Naive thymus-derived CD8-positive, alpha-beta T cell (primary cell): ENCODE measurements at regions not wholly inside any gene's neighbourhood (a gene's known extent, or its start where the extent isn't known, plus 50 kb on each side); places are given as distances from the start of the nearest gene placed in this dataset.

Experiments used
- ATAC-seq, 2 donors: fragments of 150-1000 bp; cut with Tn5 transposase in 1 of 2; sonication (Bioruptor Pico), chemical (Tn5 transposase) in 1 of 2; 1 replicate in 1 of 2; 2 replicates in 1 of 2; pipeline ENCODE4 v1.10.0; 2021; ENCODE audit warnings: mild to moderate bottlenecking in 2 of 2, moderate library complexity in 2 of 2
- POLR2A ChIA-PET: fragments of 350-600 bp; sonication (Branson Sonifier 250); formaldehyde crosslinking; loops from one replicate; lab custom pipeline; 2021; ENCODE audit warnings: antibody characterized with exemption; lab: Charles Lee
- DNase-seq, 10 donors: peaks; one replicate each; pipeline versions ENCODE4 v3.0.0 to v3.0.0-alpha.2; 2020 to 2022
- H3K27ac Mint-ChIP-seq, 10 donors: one replicate each; pipeline ENCODE4 v1.8.0; 2020 to 2022; ENCODE audit warnings: mild to moderate bottlenecking in 10 of 10, mixed read lengths in 10 of 10, moderate library complexity in 4 of 10, inconsistent platforms in 1 of 10
- H3K27me3 Mint-ChIP-seq, 5 donors: one replicate each; pipeline ENCODE4 v1.8.0; 2021 to 2022; ENCODE audit warnings: mixed read lengths in 5 of 5
- H3K36me3 Mint-ChIP-seq, 3 donors: one replicate each; pipeline ENCODE4 v1.8.0; 2020 to 2022; ENCODE audit warnings: mixed read lengths in 3 of 3, mild to moderate bottlenecking in 2 of 3, inconsistent platforms in 1 of 3
- H3K4me1 Mint-ChIP-seq, 4 donors: one replicate each; pipeline ENCODE4 v1.8.0; 2021 to 2022; ENCODE audit warnings: mixed read lengths in 4 of 4
- H3K4me3 Mint-ChIP-seq, 10 donors: one replicate each; pipeline ENCODE4 v1.8.0; 2020 to 2022; ENCODE audit warnings: mild to moderate bottlenecking in 10 of 10, mixed read lengths in 10 of 10, moderate library complexity in 6 of 10, inconsistent platforms in 1 of 10
- H3K9me3 Mint-ChIP-seq, 9 donors: one replicate each; pipeline ENCODE4 v1.8.0; 2020 to 2022; ENCODE audit warnings: mixed read lengths in 9 of 9, mild to moderate bottlenecking in 3 of 9, inconsistent platforms in 1 of 9, moderate library complexity in 1 of 9

GRCh38 chr6:40252531-40253258, 318.4 kb upstream of the MOCS1 start:
- POLR2A ChIA-PET = no interaction called here
- Mint-ChIP-seq H3K4me1 (peaks cover 0 to 2% (median 0%) of the 10 kb centered on the region in 4 donors), H3K9me3 (no peaks in the 10 kb centered on the region), H3K27me3 (peaks cover 1 to 52% (median 14%) of the 10 kb centered on the region in 5 donors), H3K27ac (no peak overlapping the region), H3K4me3 (no peak overlapping the region), H3K36me3 (no peaks in the 10 kb centered on the region)
- DNase-seq = no peak
- ATAC-seq = no peak

- Mint-ChIP-seq H3K27me3 (peaks cover 2 to 46% (median 17%) of the 10 kb centered on the region in 5 donors), H3K9me3 (no peaks in the 10 kb centered on the region), H3K27ac (no peak overlapping the region), H3K4me1 (peaks cover 0 to 3% (median 0%) of the 10 kb centered on the region in 4 donors), H3K4me3 (no peak overlapping the region), H3K36me3 (no peaks in the 10 kb centered on the region)
- DNase-seq (no peak), ATAC-seq (no peak)
- POLR2A ChIA-PET = no interaction called here
Measured at GRCh38 chr6:40251637-40252300, 317.5 kb upstream of the MOCS1 start.

GRCh38 chr6:40249935-40250334, 315.7 kb upstream of the MOCS1 start:
- Mint-ChIP-seq H3K9me3 (no peaks in the 10 kb centered on the region), H3K4me3 (no peak overlapping the region), H3K36me3 (no peaks in the 10 kb centered on the region), H3K27ac (no peak overlapping the region), H3K27me3 (peaks cover 3 to 38% (median 13%) of the 10 kb centered on the region in 5 donors), H3K4me1 (peaks cover 0 to 3% (median 0%) of the 10 kb centered on the region in 4 donors)
- no peak for DNase-seq
- POLR2A ChIA-PET = no interaction called here
- ATAC-seq = no peak

- POLR2A ChIA-PET = no interaction called here
- H3K27ac Mint-ChIP-seq = no peak overlapping the region
Measured at GRCh38 chr6:40247516-40248115, 313.4 kb upstream of the MOCS1 start.

GRCh38 chr6:40244699-40245098, 310.4 kb upstream of the MOCS1 start:
- peaks cover 0 to 13% (median 0%) of the 10 kb centered on the region in 3 donors for H3K36me3 Mint-ChIP-seq
- H3K27ac Mint-ChIP-seq = no peak overlapping the region
- H3K9me3 Mint-ChIP-seq = peaks cover 0 to 20% (median 4%) of the 10 kb centered on the region in 9 donors
- DNase-seq (no peak), ATAC-seq (no peak)
- no peak overlapping the region for H3K4me3 Mint-ChIP-seq
- POLR2A ChIA-PET = no interaction called here
- H3K27me3 Mint-ChIP-seq = peaks cover 4 to 25% (median 15%) of the 10 kb centered on the region in 5 donors
- peaks cover 0 to 3% (median 0%) of the 10 kb centered on the region in 4 donors for H3K4me1 Mint-ChIP-seq

More at GRCh38 chr6:40247516-40248115, 313.4 kb upstream of the MOCS1 start:
- peaks cover 0 to 10% (median 0%) of the 10 kb centered on the region in 9 donors for H3K9me3 Mint-ChIP-seq
- no peak overlapping the region for H3K4me3 Mint-ChIP-seq
- peaks cover 0 to 9% (median 0%) of the 10 kb centered on the region in 3 donors for H3K36me3 Mint-ChIP-seq
- no peak for DNase-seq
- peaks cover 0 to 3% (median 0%) of the 10 kb centered on the region in 4 donors for H3K4me1 Mint-ChIP-seq
- peaks cover 3 to 39% (median 13%) of the 10 kb centered on the region in 5 donors for H3K27me3 Mint-ChIP-seq
- no peak for ATAC-seq

- Mint-ChIP-seq H3K27ac (no peak overlapping the region), H3K9me3 (peaks cover 4 to 18% (median 7%) of the 10 kb centered on the region in 9 donors), H3K4me3 (no peak overlapping the region), H3K27me3 (peaks cover 3 to 23% (median 18%) of the 10 kb centered on the region in 5 donors), H3K4me1 (no peaks in the 10 kb centered on the region), H3K36me3 (peaks cover 0 to 9% (median 0%) of the 10 kb centered on the region in 3 donors)
- DNase-seq (no peak), ATAC-seq (no peak)
- POLR2A ChIA-PET = no interaction called here
Measured at GRCh38 chr6:40232698-40233097, 298.4 kb upstream of the MOCS1 start.

- peaks cover 4 to 27% (median 8%) of the 10 kb centered on the region in 5 donors for H3K27me3 Mint-ChIP-seq
- H3K4me3 Mint-ChIP-seq = no peak overlapping the region
- H3K9me3 Mint-ChIP-seq = peaks cover 0 to 19% (median 5%) of the 10 kb centered on the region in 9 donors
- DNase-seq (no peak), ATAC-seq (no peak)
- peaks cover 0 to 7% (median 0%) of the 10 kb centered on the region in 3 donors for H3K36me3 Mint-ChIP-seq
- POLR2A ChIA-PET = no interaction called here
- H3K4me1 Mint-ChIP-seq = no peaks in the 10 kb centered on the region
- no peak overlapping the region for H3K27ac Mint-ChIP-seq
Measured at GRCh38 chr6:40227735-40228134, 293.5 kb upstream of the MOCS1 start.

GRCh38 chr6:40222354-40222753, 288.1 kb upstream of the MOCS1 start:
- H3K27ac Mint-ChIP-seq = no peak overlapping the region
- DNase-seq (no peak), ATAC-seq (no peak)
- peaks cover 2 to 38% (median 5%) of the 10 kb centered on the region in 5 donors for H3K27me3 Mint-ChIP-seq
- no peak overlapping the region for H3K4me3 Mint-ChIP-seq
- peaks cover 0 to 19% (median 5%) of the 10 kb centered on the region in 9 donors for H3K9me3 Mint-ChIP-seq
- peaks cover 0 to 7% (median 0%) of the 10 kb centered on the region in 3 donors for H3K36me3 Mint-ChIP-seq
- no peaks in the 10 kb centered on the region for H3K4me1 Mint-ChIP-seq
- POLR2A ChIA-PET = no interaction called here

GRCh38 chr6:40219799-40220198, 285.5 kb upstream of the MOCS1 start:
- POLR2A ChIA-PET = no interaction called here
- ATAC-seq (no peak), DNase-seq (no peak)
- Mint-ChIP-seq H3K4me1 (no peaks in the 10 kb centered on the region), H3K36me3 (peaks cover 0 to 7% (median 0%) of the 10 kb centered on the region in 3 donors), H3K4me3 (no peak overlapping the region), H3K27ac (no peak overlapping the region), H3K27me3 (peaks cover 4 to 22% (median 8%) of the 10 kb centered on the region in 5 donors), H3K9me3 (peaks cover 0 to 11% (median 5%) of the 10 kb centered on the region in 9 donors)

GRCh38 chr6:40210628-40211056, 276.4 kb upstream of the MOCS1 start:
- Mint-ChIP-seq H3K9me3 (peaks cover 0 to 15% (median 4%) of the 10 kb centered on the region in 9 donors), H3K4me3 (no peak overlapping the region), H3K4me1 (no peaks in the 10 kb centered on the region), H3K36me3 (peaks cover 0 to 12% (median 0%) of the 10 kb centered on the region in 3 donors), H3K27ac (no peak overlapping the region), H3K27me3 (peaks cover 11 to 39% (median 23%) of the 10 kb centered on the region in 5 donors)
- no peak for DNase-seq
- no peak for ATAC-seq
- POLR2A ChIA-PET = no interaction called here

GRCh38 chr6:40205801-40206200, 271.5 kb upstream of the MOCS1 start:
- Mint-ChIP-seq H3K27me3 (peaks cover 6 to 20% (median 20%) of the 10 kb centered on the region in 5 donors), H3K9me3 (peaks cover 3 to 54% (median 27%) of the 10 kb centered on the region in 9 donors), H3K27ac (no peak overlapping the region), H3K4me3 (no peak overlapping the region), H3K36me3 (peaks cover 0 to 29% (median 0%) of the 10 kb centered on the region in 3 donors), H3K4me1 (no peaks in the 10 kb centered on the region)
- DNase-seq (no peak), ATAC-seq (no peak)
- POLR2A ChIA-PET = no interaction called here

- no peak for ATAC-seq
- Mint-ChIP-seq H3K4me3 (no peak overlapping the region), H3K4me1 (no peaks in the 10 kb centered on the region), H3K36me3 (peaks cover 0 to 29% (median 0%) of the 10 kb centered on the region in 3 donors), H3K27ac (peak overlapping the region in 1 of 10 donors; percentile 63), H3K9me3 (peaks cover 5 to 54% (median 27%) of the 10 kb centered on the region in 9 donors), H3K27me3 (peaks cover 5 to 20% (median 20%) of the 10 kb centered on the region in 5 donors)
- POLR2A ChIA-PET = no interaction called here
- no peak for DNase-seq
Measured at GRCh38 chr6:40205004-40205403, 270.7 kb upstream of the MOCS1 start.
